ENCODE measurements at regions not wholly inside any gene's neighbourhood (a gene's known extent, or its start where the extent isn't known, plus 50 kb on each side); places are given as distances from the start of the nearest gene placed in this dataset.

- no peak for DNase-seq
Measured at GRCh38 chr4:158007566-158007965, 165.3 kb downstream of the GASK1B start.

- DNase-seq = no peak
Measured at GRCh38 chr4:158006990-158007389, 165.8 kb downstream of the GASK1B start.

DNA sequence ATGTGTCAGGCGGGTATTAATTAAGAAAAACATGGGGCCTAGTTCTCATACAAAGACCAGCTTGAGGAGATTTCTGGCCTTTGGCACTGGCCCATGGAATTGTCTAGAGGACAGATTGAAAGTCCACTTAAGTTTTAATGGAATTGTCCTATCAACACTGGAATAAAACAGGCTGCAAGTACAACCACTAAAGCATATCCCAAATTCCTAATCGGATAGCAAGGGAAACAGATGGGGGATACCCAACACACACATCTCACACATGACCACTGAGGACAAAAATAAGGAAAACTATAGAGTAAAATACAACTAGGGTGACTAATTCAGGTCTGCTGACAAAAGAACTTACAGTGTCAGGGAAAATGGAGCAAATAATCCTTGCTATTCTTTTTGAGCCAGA, 167.8 kb downstream of the GASK1B start:
- DNase-seq = no peak

- no peak for DNase-seq
Measured at GRCh38 chr4:158004101-158004500, 168.7 kb downstream of the GASK1B start.

DNA sequence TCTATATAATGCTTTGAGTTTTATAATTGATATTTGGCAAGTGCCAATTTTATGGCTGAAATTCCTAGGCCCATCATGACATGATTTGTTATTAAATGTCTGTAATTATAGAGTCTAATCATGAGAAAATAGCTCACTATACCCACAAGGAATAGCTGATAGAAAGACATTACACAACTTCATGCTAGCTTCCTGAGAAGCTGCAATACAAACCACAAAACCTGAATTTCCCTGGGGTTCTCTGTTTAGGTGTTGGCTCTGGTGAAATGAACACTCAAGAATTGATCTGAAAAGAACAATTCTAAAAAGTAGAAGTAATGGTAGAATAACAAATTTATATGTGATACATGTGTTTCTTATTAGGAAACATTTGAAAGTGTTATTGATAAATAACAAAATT, 169.6 kb downstream of the GASK1B start:
- DNase-seq = no peak

GRCh38 chr4:158002173-158002572, 170.7 kb downstream of the GASK1B start:
- no peak for DNase-seq

- no peak for DNase-seq
Measured at GRCh38 chr4:158001756-158002155, 171.1 kb downstream of the GASK1B start.

DNA sequence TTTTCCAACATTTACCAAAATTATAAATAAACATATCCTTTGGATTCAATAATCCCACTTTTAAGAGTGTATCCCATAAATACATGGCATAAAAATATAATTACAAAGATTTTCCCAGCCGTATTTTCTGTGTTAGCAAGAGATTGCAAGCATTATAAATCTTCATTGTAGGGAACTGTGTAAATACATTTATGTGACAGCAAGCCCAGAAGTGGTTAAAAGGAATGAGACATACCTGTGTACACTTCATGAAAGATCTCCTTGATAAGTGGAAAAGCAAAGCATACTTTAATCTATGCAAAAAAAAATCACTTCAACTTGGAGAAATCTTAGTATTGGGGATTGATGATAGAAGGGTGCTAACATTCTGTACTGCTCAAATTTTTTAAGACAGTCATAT, 173.1 kb downstream of the GASK1B start:
- no peak for DNase-seq

DNA sequence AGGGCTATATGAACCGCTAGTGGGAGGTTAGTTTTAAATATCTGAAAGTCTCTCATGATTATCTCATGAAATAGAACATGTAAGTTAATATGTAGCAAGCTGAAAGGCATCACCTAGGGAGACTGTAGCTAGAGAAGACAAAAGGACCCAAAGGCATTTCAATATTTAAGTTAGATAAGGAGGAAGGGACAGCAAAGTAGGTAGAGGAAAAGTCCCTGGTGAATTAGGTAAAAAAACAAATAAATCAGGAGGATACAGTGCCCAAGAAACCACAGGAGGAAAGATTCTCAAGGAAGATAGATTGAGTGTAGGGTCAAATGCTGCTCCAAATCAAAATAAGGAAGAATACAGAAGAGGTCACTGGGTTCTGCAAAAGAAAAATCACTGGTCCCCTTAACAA, 175.5 kb downstream of the GASK1B start:
- no peak for DNase-seq

- no peak for DNase-seq
Measured at GRCh38 chr4:157996061-157997028, 176.5 kb downstream of the GASK1B start.

DNA sequence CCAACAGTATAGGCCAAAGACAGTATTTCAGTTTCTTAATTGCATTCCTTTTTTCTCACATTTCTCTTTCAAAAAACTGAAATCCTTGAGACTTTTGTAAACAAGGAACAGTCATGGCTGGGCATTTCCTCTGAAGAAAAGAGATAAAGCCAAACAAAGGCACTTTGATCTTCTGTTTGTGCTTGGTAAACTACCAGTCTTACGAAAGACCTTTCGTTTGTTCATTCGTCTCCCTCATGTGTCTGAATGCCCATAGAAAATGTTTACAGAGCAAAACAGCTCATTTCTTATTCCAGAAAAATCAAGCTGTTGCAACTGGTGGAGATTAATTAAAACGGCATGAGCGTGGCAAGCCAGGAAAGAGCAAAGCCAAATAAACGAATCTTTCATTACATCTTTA, 178.0 kb downstream of the GASK1B start:
- DNase-seq = no peak

DNA sequence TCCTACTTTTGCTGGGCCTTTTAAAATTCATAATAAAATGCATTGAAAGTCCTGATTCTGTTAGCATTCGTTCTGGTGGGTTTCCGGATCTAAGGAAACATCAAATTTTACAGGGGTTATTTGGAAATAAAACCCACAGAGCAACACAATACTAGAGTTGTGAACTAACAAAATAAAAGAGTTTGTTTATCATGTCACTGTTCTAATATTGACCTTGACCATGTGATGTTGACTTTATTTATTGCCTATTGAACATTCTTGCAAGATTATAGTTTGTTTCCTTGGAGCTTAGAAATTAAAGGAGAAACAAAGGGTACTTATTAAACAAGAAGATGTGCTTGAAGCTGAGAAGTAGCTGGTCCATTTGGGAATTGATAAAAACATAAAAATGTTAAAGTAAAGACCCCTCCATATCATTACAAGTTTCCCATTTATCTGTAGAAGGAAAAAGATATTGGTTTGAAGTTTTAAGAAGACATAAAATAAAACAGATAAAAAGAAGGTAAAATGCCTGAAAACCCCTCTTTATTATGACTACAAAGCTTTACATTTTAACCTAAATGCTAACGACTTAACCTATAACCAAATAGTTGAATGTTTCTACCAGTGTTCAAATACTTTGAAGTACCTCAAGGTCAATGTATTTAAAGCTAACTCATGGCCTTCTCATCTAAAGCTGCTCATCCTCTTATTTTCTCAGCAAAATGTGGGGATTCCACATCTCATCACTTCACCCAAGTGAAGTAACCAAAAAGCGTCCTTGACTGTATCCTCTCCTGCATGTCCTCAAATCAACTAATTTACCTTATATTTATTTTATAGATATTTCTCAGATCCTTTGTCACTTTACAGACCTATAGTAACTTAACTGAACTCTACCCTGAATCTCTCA, 179.6 kb downstream of the GASK1B start:
- DNase-seq = no peak

- DNase-seq = no peak
Measured at GRCh38 chr4:157992038-157992705, 180.7 kb downstream of the GASK1B start.

GRCh38 chr4:157988641-157989040, 184.2 kb downstream of the GASK1B start:
- no peak for DNase-seq

GRCh38 chr4:157984285-157984911, 188.4 kb downstream of the GASK1B start:
- no peak for DNase-seq

- DNase-seq = no peak
Measured at GRCh38 chr4:157983300-157983699, 189.5 kb downstream of the GASK1B start.

DNA sequence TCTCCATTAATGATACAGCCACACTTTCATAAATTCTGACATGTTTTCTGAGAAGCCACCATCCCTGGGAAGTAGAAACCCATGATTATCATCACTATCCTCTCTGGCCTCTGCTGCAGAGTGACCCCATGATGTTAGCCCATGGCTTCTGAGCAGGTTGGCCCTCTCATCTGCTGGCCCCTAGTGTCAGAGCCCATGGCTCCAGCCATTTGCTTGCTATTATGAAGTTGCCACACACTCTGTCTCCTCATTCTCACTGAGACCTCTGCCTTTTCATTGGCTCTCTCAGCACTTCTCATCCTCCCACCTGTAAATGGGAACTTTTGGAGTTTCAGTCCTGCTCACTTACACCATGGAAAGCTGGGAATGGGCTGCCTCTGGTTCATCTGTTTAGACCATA, 192.7 kb downstream of the GASK1B start:
- no peak for DNase-seq

DNA sequence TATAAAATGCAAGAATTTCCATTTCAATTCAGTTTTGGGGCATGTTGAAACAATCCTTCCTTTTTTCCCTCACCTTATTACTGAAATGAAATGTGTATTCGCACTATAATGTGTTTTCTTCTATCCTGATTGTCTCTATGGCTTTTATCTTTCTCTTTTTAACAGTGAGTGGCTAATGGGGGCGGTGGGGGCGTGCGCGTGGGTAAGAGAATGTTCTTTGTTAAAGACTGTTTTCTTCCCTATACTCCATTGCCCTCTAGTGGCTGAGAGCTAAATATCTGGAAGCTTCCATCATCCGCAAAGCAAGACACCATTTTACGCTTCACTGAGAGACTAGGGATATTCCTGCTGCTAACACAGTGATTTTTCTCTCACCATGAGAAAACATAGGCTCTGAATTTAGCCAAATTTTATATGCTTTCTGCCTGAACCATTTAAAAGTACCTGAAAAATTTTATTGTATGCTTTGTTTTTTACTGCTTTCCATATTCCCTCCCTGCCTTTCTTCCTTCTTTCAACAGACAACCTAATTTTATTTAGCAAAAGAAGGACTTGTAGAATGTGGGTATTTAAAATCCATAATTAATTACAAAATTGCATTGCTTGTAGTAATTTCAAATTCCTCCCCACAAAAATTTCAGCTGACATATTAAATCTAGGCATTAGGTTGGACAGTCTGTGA, 194.0 kb downstream of the GASK1B start:
- DNase-seq = peak; percentile 15

- DNase-seq = no peak
Measured at GRCh38 chr4:157977086-157977485, 195.7 kb downstream of the GASK1B start.

- no peak for DNase-seq
Measured at GRCh38 chr4:157973297-157973696, 199.5 kb downstream of the GASK1B start.

DNA sequence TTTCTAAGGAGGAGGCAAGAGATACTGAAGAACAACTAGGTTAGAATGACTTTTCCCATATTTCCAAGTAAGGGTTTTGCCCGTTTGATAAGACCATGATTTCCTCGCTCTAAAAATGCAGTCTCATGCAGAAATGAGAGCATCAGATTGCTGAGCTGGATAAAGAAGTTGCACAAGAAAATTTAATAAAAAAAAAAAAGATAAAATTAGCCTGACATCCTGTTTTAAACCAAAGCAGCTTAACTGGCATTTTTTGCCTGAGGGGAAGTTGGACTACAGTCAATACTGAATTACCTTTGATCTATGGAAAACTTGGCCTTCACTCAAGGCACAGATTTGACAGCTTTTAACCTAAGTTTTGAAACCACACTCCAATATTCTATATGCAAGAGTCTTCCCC, 208.4 kb downstream of the GASK1B start:
- DNase-seq = no peak

Data from activated naive CD4-positive, alpha-beta T cell treated with Interleukin-2 at 50 U/mL for 16 hours (primary cell).